CD4-positive, alpha-beta memory T cell (primary cell): ENCODE measurements at regions not wholly inside any gene's neighbourhood (a gene's known extent, or its start where the extent isn't known, plus 50 kb on each side); places are given as distances from the start of the nearest gene placed in this dataset.

Experiments used
- CTCF ChIA-PET: fragments of 350-600 bp; sonication (Branson Sonifier 250); formaldehyde crosslinking; loops from one replicate; lab custom pipeline; 2021; ENCODE audit warnings: inconsistent platforms; ENCODE audit not compliant: partially characterized antibody; lab: Charles Lee
- POLR2A ChIA-PET: fragments of 350-600 bp; sonication (Branson Sonifier 250); formaldehyde crosslinking; loops from one replicate; lab custom pipeline; 2021; ENCODE audit not compliant: partially characterized antibody; lab: Charles Lee
- DNase-seq, 5 donors: peaks; one replicate each; pipeline versions ENCODE4 v3.0.0 to v3.0.0-alpha.2; 2020 to 2022; ENCODE audit warnings: mixed read lengths in 1 of 5
- H3K27ac ChIP-seq: one replicate; pipeline ENCODE4 v1.7.0; 2013; ENCODE audit warnings: low read depth, low read length
- H3K27me3 ChIP-seq: 2 replicates; pipeline ENCODE4 v1.7.0; 2013; ENCODE audit warnings: mild to moderate bottlenecking, low read length, moderate library complexity; ENCODE audit not compliant: insufficient read depth
- H3K36me3 ChIP-seq: 2 replicates; pipeline ENCODE4 v1.7.0; 2013; ENCODE audit warnings: mild to moderate bottlenecking, low read length, moderate library complexity; ENCODE audit not compliant: insufficient read depth
- H3K4me1 ChIP-seq: 2 replicates; pipeline ENCODE4 v1.7.0; 2013; ENCODE audit warnings: mild to moderate bottlenecking, low read length, moderate library complexity; ENCODE audit not compliant: insufficient read depth
- H3K4me3 ChIP-seq, 2 donors: one replicate each; pipeline ENCODE4 v1.7.0; 2013; ENCODE audit warnings: low read length in 2 of 2, mild to moderate bottlenecking in 1 of 2
- H3K9me3 ChIP-seq, 2 donors: one replicate each; pipeline ENCODE4 v1.7.0; 2013; ENCODE audit warnings: low read length in 2 of 2, control low read depth in 1 of 2; ENCODE audit not compliant: control insufficient read depth in 1 of 2
- H3K27ac Mint-ChIP-seq, 7 donors: one replicate each; pipeline ENCODE4 v1.8.0; 2020 to 2021; ENCODE audit warnings: mixed read lengths in 7 of 7, mild to moderate bottlenecking in 6 of 7, inconsistent platforms in 3 of 7, moderate library complexity in 3 of 7
- H3K27me3 Mint-ChIP-seq, 2 donors: one replicate each; pipeline ENCODE4 v1.8.0; 2020 to 2021; ENCODE audit warnings: mixed read lengths in 2 of 2
- H3K36me3 Mint-ChIP-seq, 2 donors: one replicate each; pipeline ENCODE4 v1.8.0; 2020 to 2021; ENCODE audit warnings: mixed read lengths in 2 of 2, inconsistent platforms in 1 of 2, mild to moderate bottlenecking in 1 of 2
- H3K4me1 Mint-ChIP-seq, 4 donors: one replicate each; pipeline ENCODE4 v1.8.0; 2020 to 2021; ENCODE audit warnings: mixed read lengths in 4 of 4, mild to moderate bottlenecking in 1 of 4
- H3K4me3 Mint-ChIP-seq, 8 donors: one replicate each; pipeline ENCODE4 v1.8.0; 2020 to 2021; ENCODE audit warnings: mixed read lengths in 8 of 8, mild to moderate bottlenecking in 7 of 8, moderate library complexity in 6 of 8, inconsistent platforms in 3 of 8
- H3K9me3 Mint-ChIP-seq, 8 donors: one replicate each; pipeline ENCODE4 v1.8.0; 2020 to 2021; ENCODE audit warnings: mixed read lengths in 8 of 8, mild to moderate bottlenecking in 5 of 8, inconsistent platforms in 3 of 8, moderate library complexity in 1 of 8
- intact Hi-C: fragments of 100-400 bp; cut with micrococcal nuclease; formaldehyde crosslinking; loops from one replicate; pipeline ENCODE4 v1.15.1; 2023

- CTCF ChIA-PET = no interaction called here
- H3K9me3 Mint-ChIP-seq = peaks cover 3 to 12% (median 9%) of the 10 kb centered on the region in 8 donors
- intact Hi-C loops = no loop called here
- H3K4me3 ChIP-seq = no peak overlapping the region
- no peak overlapping the region for H3K27ac ChIP-seq
- no peaks in the 10 kb centered on the region for H3K36me3 ChIP-seq
- DNase-seq = no peak
- no peaks in the 10 kb centered on the region for H3K4me1 ChIP-seq
- no peaks in the 10 kb centered on the region for H3K27me3 ChIP-seq
- no peaks in the 10 kb centered on the region for H3K4me1 Mint-ChIP-seq
- POLR2A ChIA-PET = no interaction called here
- H3K27me3 Mint-ChIP-seq = peaks cover 7 to 14% of the 10 kb centered on the region in 2 donors
- no peak overlapping the region for H3K4me3 Mint-ChIP-seq
- H3K27ac Mint-ChIP-seq = no peak overlapping the region
- peaks cover 0 to 5% of the 10 kb centered on the region in 2 donors for H3K9me3 ChIP-seq
- peaks cover 0 to 2% of the 10 kb centered on the region in 2 donors for H3K36me3 Mint-ChIP-seq
Measured at GRCh38 chr14:104507443-104507842, 72.1 kb upstream of the C14orf180 start.

DNA sequence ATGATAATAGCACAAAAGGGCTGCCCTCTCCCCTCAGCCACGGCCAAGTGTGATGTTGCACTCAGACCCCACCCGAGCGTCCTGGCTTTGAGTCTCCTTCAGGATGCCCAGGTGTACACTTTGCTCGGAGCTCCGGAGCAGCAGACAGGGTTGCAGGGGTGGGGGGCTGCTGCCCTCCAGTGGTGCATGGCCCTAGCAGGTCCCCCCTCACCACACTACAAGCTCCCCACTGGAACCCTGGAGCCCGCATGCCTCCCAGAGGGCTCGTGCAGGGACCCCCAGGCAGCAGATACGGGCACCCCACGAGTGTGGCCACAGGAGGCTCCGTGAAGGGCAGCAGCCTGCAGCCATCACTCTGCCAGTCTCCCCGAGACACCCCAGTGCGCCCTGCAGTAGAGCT lies 69.9 kb upstream of the C14orf180 start:
- no peaks in the 10 kb centered on the region for H3K36me3 Mint-ChIP-seq
- Histone ChIP-seq H3K9me3 (no peaks in the 10 kb centered on the region), H3K27me3 (no peaks in the 10 kb centered on the region), H3K4me3 (no peak overlapping the region), H3K27ac (no peak overlapping the region), H3K4me1 (no peaks in the 10 kb centered on the region), H3K36me3 (no peaks in the 10 kb centered on the region)
- peaks cover 0 to under 1% (median 0%) of the 10 kb centered on the region in 8 donors for H3K9me3 Mint-ChIP-seq
- no peaks in the 10 kb centered on the region for H3K4me1 Mint-ChIP-seq
- peaks cover 5 to 16% of the 10 kb centered on the region in 2 donors for H3K27me3 Mint-ChIP-seq
- intact Hi-C loops = no loop called here
- no peak overlapping the region for H3K4me3 Mint-ChIP-seq
- ChIA-PET CTCF (no interaction called here), POLR2A (no interaction called here)
- DNase-seq = no peak
- H3K27ac Mint-ChIP-seq = no peak overlapping the region

DNA sequence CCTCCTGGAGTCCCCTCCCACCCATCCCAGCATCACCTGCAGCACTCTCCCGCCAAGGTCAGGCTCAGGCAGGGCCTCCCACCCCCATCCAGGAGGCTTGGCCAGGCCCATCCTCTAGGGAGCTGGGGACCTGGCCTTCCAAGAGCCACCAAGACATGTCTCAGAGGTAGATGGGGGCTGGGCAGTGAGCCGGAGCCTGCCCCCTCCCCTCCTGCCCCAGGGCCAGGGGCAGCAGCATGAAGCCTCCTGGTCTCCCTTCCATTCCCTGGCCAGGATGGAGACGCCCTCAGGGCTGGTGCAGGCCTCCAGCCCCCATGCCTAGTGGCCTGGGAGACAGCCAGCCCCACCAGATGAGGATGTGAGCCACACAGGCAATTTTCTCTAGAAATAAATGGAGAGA lies 69.3 kb upstream of the C14orf180 start:
- Histone ChIP-seq H3K4me3 (no peak overlapping the region), H3K27ac (no peak overlapping the region), H3K27me3 (no peaks in the 10 kb centered on the region), H3K9me3 (no peaks in the 10 kb centered on the region), H3K4me1 (no peaks in the 10 kb centered on the region), H3K36me3 (no peaks in the 10 kb centered on the region)
- H3K9me3 Mint-ChIP-seq = peaks cover 0 to 4% (median 0%) of the 10 kb centered on the region in 8 donors
- no peak for DNase-seq
- ChIA-PET CTCF (no interaction called here), POLR2A (no interaction called here)
- H3K27ac Mint-ChIP-seq = no peak overlapping the region
- H3K36me3 Mint-ChIP-seq = no peaks in the 10 kb centered on the region
- peaks cover 0 to 1% (median 0%) of the 10 kb centered on the region in 4 donors for H3K4me1 Mint-ChIP-seq
- no peak overlapping the region for H3K4me3 Mint-ChIP-seq
- peaks cover 7 to 15% of the 10 kb centered on the region in 2 donors for H3K27me3 Mint-ChIP-seq
- intact Hi-C loops = no loop called here

- Mint-ChIP-seq H3K27me3 (peaks cover 7 to 15% of the 10 kb centered on the region in 2 donors), H3K4me1 (peaks cover 0 to 1% (median 0%) of the 10 kb centered on the region in 4 donors), H3K36me3 (no peaks in the 10 kb centered on the region), H3K4me3 (no peak overlapping the region), H3K27ac (peak overlapping the region in 2 of 7 donors; percentile 29 to 41), H3K9me3 (peaks cover 0 to 4% (median 0%) of the 10 kb centered on the region in 8 donors)
- ChIA-PET POLR2A (no interaction called here), CTCF (no interaction called here)
- intact Hi-C loops = no loop called here
- no peaks in the 10 kb centered on the region for H3K9me3 ChIP-seq
- no peak for DNase-seq
- H3K4me3 ChIP-seq = no peak overlapping the region
- H3K27me3 ChIP-seq = no peaks in the 10 kb centered on the region
- no peak overlapping the region for H3K27ac ChIP-seq
- H3K36me3 ChIP-seq = no peaks in the 10 kb centered on the region
- H3K4me1 ChIP-seq = no peaks in the 10 kb centered on the region
Measured at GRCh38 chr14:104510794-104511611, 68.6 kb upstream of the C14orf180 start.

DNA sequence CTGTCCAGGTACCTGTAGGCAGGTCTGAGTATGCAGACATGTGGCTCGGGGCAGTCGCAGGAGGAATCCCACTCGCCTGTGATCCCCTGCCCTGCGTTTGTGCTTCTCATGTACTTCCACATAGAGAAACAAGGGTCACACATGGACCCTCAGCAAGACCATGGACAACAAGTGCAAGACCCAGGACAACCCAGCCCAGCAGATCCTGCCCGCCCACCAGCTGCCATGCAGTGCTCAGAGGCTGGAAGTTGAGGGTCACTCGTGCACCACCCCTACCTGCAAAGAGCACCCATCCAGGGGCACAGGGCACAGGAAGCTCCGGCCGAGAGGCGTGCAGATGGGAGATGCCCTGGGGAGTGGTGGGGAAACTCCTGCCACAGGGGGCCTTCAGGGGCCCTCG lies 67.5 kb upstream of the C14orf180 start:
- Mint-ChIP-seq H3K4me1 (peaks cover 0 to 1% (median 0%) of the 10 kb centered on the region in 4 donors), H3K4me3 (no peak overlapping the region)
- POLR2A ChIA-PET = no interaction called here

DNA sequence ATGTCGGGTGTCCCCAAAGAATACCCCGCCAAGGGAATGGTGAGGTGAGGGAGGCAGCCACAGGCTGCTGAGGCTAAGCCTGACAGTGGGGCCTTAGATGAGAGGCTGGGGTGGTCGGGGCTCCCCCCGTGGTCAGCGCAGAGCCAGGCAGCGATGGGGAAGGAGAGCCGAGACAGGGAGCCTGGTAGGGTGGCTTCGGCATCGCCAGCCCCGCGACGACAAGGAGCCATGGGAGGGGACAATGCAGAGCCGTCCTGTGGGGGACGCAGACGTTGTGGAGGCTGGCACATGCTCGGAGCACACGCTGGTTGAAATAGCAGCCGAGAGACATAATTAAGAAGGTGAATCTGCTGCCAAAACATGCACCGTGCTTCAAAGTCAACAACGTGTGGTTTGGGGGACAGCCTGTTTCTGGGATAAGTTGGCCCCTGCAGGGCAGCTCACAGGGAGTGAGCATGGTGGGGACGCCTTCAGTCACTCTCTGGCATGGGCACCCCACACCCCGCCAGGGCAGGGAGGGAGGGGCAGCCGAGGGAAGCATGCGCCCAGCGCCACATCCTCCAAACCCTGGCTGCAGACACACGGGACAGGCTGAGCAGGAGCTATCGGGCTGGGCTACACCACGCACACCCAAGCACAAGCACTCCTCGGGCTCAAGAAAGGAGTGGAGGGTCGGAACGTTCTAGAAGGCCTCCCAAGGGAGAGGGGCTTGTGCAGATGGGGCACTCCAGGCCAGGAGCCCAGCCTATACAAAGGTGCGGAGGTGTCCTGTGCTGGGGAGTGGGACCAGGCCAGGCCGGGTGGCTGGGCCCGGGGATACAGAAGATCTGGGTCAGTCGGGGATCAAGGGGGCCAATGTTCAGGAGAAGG lies 66.6 kb upstream of the C14orf180 start:
- Histone ChIP-seq H3K27me3 (no peaks in the 10 kb centered on the region), H3K36me3 (no peaks in the 10 kb centered on the region), H3K4me1 (no peaks in the 10 kb centered on the region), H3K9me3 (no peaks in the 10 kb centered on the region), H3K27ac (no peak overlapping the region), H3K4me3 (no peak overlapping the region)
- DNase-seq = no peak
- intact Hi-C loops = no loop called here
- peaks cover 11 to 12% of the 10 kb centered on the region in 2 donors for H3K27me3 Mint-ChIP-seq
- H3K27ac Mint-ChIP-seq = no peak overlapping the region
- H3K9me3 Mint-ChIP-seq = peaks cover 0 to 16% (median 4%) of the 10 kb centered on the region in 8 donors
- CTCF ChIA-PET = no interaction called here
- H3K36me3 Mint-ChIP-seq = peaks cover 0 to 3% of the 10 kb centered on the region in 2 donors
- POLR2A ChIA-PET = no interaction called here
- no peak overlapping the region for H3K4me3 Mint-ChIP-seq
- H3K4me1 Mint-ChIP-seq = peaks cover 0 to 1% (median 0%) of the 10 kb centered on the region in 4 donors

More for the DNA sequence above, 67.5 kb upstream of the C14orf180 start:
- CTCF ChIA-PET = no interaction called here
- no peak overlapping the region for H3K27ac Mint-ChIP-seq
- H3K9me3 Mint-ChIP-seq = peaks cover 0 to 13% (median 3%) of the 10 kb centered on the region in 8 donors
- H3K36me3 ChIP-seq = no peaks in the 10 kb centered on the region
- intact Hi-C loops = no loop called here
- no peak for DNase-seq
- no peaks in the 10 kb centered on the region for H3K27me3 ChIP-seq
- no peaks in the 10 kb centered on the region for H3K9me3 ChIP-seq
- peaks cover 10 to 14% of the 10 kb centered on the region in 2 donors for H3K27me3 Mint-ChIP-seq
- H3K36me3 Mint-ChIP-seq = no peaks in the 10 kb centered on the region
- H3K4me3 ChIP-seq = no peak overlapping the region
- H3K4me1 ChIP-seq = no peaks in the 10 kb centered on the region
- H3K27ac ChIP-seq = no peak overlapping the region

GRCh38 chr14:104513641-104514046 lies 65.9 kb upstream of the C14orf180 start:
- Mint-ChIP-seq H3K27ac (no peak overlapping the region), H3K4me3 (no peak overlapping the region), H3K9me3 (peaks cover 0 to 17% (median 4%) of the 10 kb centered on the region in 8 donors), H3K36me3 (peaks cover 0 to 3% of the 10 kb centered on the region in 2 donors), H3K4me1 (peaks cover 0 to 1% (median 0%) of the 10 kb centered on the region in 4 donors), H3K27me3 (peaks cover 11% of the 10 kb centered on the region in 2 donors)
- intact Hi-C loops = no loop called here
- POLR2A ChIA-PET = no interaction called here
- H3K4me3 ChIP-seq = no peak overlapping the region
- no peak overlapping the region for H3K27ac ChIP-seq
- no peaks in the 10 kb centered on the region for H3K27me3 ChIP-seq
- no peak for DNase-seq
- no peaks in the 10 kb centered on the region for H3K36me3 ChIP-seq
- H3K9me3 ChIP-seq = no peaks in the 10 kb centered on the region
- CTCF ChIA-PET = no interaction called here
- no peaks in the 10 kb centered on the region for H3K4me1 ChIP-seq
